OCI-LY1 (cell line): ENCODE measurements at regions not wholly inside any gene's neighbourhood (a gene's known extent, or its start where the extent isn't known, plus 50 kb on each side); places are given as distances from the start of the nearest gene placed in this dataset.

Experiments
- EZH2 ChIP-seq: fragments of 200-600 bp; sonication (generic), shearing (Covaris generic); IDR thresholded peaks from 2 replicates; pipeline ENCODE4 v1.8.0; 2017; ENCODE audit warnings: borderline replicate concordance, mixed run types, mild to moderate bottlenecking, antibody characterized with exemption, low read length, moderate library complexity, mixed read lengths
- TF ChIP-seq, protein P1 (sequence below): fragments of 200-600 bp; sonication (generic), shearing (Covaris generic); IDR thresholded peaks from 2 replicates; pipeline ENCODE4 v1.5.1; 2017; ENCODE audit warnings: mild to moderate bottlenecking, antibody characterized with exemption, low read length, moderate library complexity, mixed read lengths

DNA sequence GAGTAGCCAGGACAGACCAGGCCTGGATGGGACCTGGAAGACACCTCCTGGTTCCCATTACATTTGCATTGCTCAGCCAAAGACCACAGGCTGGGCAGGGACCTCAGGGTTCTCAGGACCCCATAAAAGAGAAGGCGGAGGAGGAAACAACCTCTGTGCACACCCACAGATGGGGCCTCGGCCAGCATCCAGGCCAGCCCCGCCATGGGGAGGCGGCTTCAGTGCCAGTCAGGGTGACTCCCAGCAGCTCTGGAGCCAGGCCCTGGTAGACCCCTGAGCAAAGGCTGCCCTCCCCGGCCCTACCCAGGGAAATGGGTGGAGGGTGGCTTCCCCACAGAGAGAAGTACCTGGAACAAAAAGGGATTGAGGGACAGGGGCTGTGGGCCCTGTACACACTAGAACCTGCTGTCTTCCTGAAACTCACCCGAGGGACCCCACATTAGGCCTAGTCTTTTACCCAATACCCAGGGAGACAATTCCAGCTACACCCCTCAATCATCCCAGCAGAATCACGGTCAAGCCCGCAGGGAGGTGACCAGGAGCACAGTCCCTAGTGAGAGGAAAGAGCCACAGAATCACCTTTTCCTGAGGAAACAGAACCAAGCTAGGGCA is 64.5 kb downstream of the PSMG1 start:
- TF ChIP-seq, protein P1, sequence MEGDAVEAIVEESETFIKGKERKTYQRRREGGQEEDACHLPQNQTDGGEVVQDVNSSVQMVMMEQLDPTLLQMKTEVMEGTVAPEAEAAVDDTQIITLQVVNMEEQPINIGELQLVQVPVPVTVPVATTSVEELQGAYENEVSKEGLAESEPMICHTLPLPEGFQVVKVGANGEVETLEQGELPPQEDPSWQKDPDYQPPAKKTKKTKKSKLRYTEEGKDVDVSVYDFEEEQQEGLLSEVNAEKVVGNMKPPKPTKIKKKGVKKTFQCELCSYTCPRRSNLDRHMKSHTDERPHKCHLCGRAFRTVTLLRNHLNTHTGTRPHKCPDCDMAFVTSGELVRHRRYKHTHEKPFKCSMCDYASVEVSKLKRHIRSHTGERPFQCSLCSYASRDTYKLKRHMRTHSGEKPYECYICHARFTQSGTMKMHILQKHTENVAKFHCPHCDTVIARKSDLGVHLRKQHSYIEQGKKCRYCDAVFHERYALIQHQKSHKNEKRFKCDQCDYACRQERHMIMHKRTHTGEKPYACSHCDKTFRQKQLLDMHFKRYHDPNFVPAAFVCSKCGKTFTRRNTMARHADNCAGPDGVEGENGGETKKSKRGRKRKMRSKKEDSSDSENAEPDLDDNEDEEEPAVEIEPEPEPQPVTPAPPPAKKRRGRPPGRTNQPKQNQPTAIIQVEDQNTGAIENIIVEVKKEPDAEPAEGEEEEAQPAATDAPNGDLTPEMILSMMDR: no peak
- TF ChIP-seq EZH2: no peak
